CD14-positive monocyte (primary cell): ENCODE measurements at regions not wholly inside any gene's neighbourhood (a gene's known extent, or its start where the extent isn't known, plus 50 kb on each side); places are given as distances from the start of the nearest gene placed in this dataset.

Source experiments
- DNase-seq, 3 donors: peaks; one replicate each; pipeline ENCODE4 v3.0.0-alpha.2; 2011 to 2022
- H2AFZ ChIP-seq: 2 replicates; pipeline ENCODE4 v1.6.0; 2012; ENCODE audit warnings: mild to moderate bottlenecking, low read depth, low read length, inconsistent platforms; ENCODE audit not compliant: insufficient read depth, poor library complexity, severe bottlenecking
- H3K27ac ChIP-seq, 2 donors: 1 replicate in 1 of 2; 2 replicates in 1 of 2; pipeline ENCODE4 v1.5.1; 2012 to 2013; ENCODE audit warnings: low read length in 2 of 2, control low read depth in 1 of 2, inconsistent platforms in 1 of 2, low read depth in 1 of 2, mild to moderate bottlenecking in 1 of 2
- H3K27me3 ChIP-seq, 2 donors: one replicate each; pipeline versions ENCODE4 v1.6.0 to v1.6.1; 2011 to 2013; ENCODE audit warnings: low read length in 2 of 2; ENCODE audit not compliant: control insufficient read depth in 2 of 2, insufficient read depth in 2 of 2
- H3K36me3 ChIP-seq, 2 donors: replicated peaks in 1 of 2; 1 replicate in 1 of 2; 2 replicates in 1 of 2; pipeline versions ENCODE4 v1.5.1 to v1.6.1; 2012 to 2013; ENCODE audit warnings: low read length in 2 of 2, control low read depth in 1 of 2, inconsistent platforms in 1 of 2, mild to moderate bottlenecking in 1 of 2; ENCODE audit not compliant: insufficient read depth in 2 of 2, control insufficient read depth in 1 of 2
- H3K4me1 ChIP-seq, 2 donors: 1 replicate in 1 of 2; 2 replicates in 1 of 2; pipeline versions ENCODE4 v1.5.1 to v1.6.1; 2012 to 2013; ENCODE audit warnings: low read length in 2 of 2, control low read depth in 1 of 2, inconsistent platforms in 1 of 2, mild to moderate bottlenecking in 1 of 2, moderate library complexity in 1 of 2; ENCODE audit not compliant: insufficient read depth in 2 of 2, control insufficient read depth in 1 of 2
- H3K4me2 ChIP-seq: replicated peaks from 2 replicates; pipeline ENCODE3; 2012; ENCODE audit warnings: low read length, moderate library complexity, mild to moderate bottlenecking; ENCODE audit not compliant: poor library complexity, severe bottlenecking; ENCODE audit errors: extremely low read depth
- H3K4me3 ChIP-seq, 3 experiments: fragments of 200-600 bp in 1 of 3; sonication (generic) in 1 of 3; replicated peaks in 1 of 3; 1 replicate in 2 of 3; 2 replicates in 1 of 3; pipeline ENCODE4 v1.5.1; 2011 to 2013; ENCODE audit warnings: low read length in 3 of 3, mild to moderate bottlenecking in 3 of 3, control low read depth in 2 of 3, low read depth in 2 of 3, inconsistent platforms in 1 of 3, moderate library complexity in 1 of 3
- H3K79me2 ChIP-seq: 2 replicates; pipeline ENCODE4 v1.6.0; 2012; ENCODE audit warnings: mild to moderate bottlenecking, control low read depth, inconsistent platforms, low read length, moderate library complexity; ENCODE audit not compliant: insufficient read depth
- H3K9ac ChIP-seq: 2 replicates; pipeline ENCODE4 v1.6.0; 2017; ENCODE audit warnings: low read length, mild to moderate bottlenecking; ENCODE audit not compliant: insufficient read depth, poor library complexity, severe bottlenecking
- H3K9me3 ChIP-seq, 2 donors: replicated peaks in 1 of 2; 1 replicate in 1 of 2; 2 replicates in 1 of 2; pipeline versions ENCODE4 v1.5.1 to v1.6.1; 2012 to 2013; ENCODE audit warnings: low read length in 2 of 2, control low read depth in 1 of 2; ENCODE audit not compliant: control insufficient read depth in 1 of 2, insufficient read depth in 1 of 2
- H4K20me1 ChIP-seq: 2 replicates; pipeline ENCODE4 v1.6.0; 2012; ENCODE audit warnings: mild to moderate bottlenecking, low read length, control low read depth, moderate library complexity; ENCODE audit not compliant: insufficient read depth
- H3K27ac Mint-ChIP-seq, 7 donors: one replicate each; pipeline ENCODE4 v1.8.0; 2020; ENCODE audit warnings: mild to moderate bottlenecking in 7 of 7, mixed read lengths in 7 of 7, moderate library complexity in 6 of 7, inconsistent platforms in 2 of 7
- H3K27me3 Mint-ChIP-seq, 3 donors: one replicate each; pipeline ENCODE4 v1.8.0; 2021 to 2022; ENCODE audit warnings: low read depth in 3 of 3, mild to moderate bottlenecking in 3 of 3, mixed read lengths in 3 of 3, moderate library complexity in 3 of 3, inconsistent platforms in 1 of 3
- H3K36me3 Mint-ChIP-seq, 2 donors: one replicate each; pipeline ENCODE4 v1.8.0; 2020; ENCODE audit warnings: mixed read lengths in 2 of 2, inconsistent platforms in 1 of 2, mild to moderate bottlenecking in 1 of 2
- H3K4me1 Mint-ChIP-seq: one replicate; pipeline ENCODE4 v1.8.0; 2020; ENCODE audit warnings: mild to moderate bottlenecking, mixed read lengths
- H3K4me3 Mint-ChIP-seq, 2 donors: one replicate each; pipeline ENCODE4 v1.8.0; 2020; ENCODE audit warnings: mild to moderate bottlenecking in 2 of 2, mixed read lengths in 2 of 2, moderate library complexity in 1 of 2
- H3K9me3 Mint-ChIP-seq, 7 donors: one replicate each; pipeline ENCODE4 v1.8.0; 2020 to 2022; ENCODE audit warnings: mixed read lengths in 7 of 7, mild to moderate bottlenecking in 6 of 7, moderate library complexity in 6 of 7, inconsistent platforms in 2 of 7
- WGBS: methylation state at CpG from one replicate; pipeline ENCODE4 v1.1.5; 2013; ENCODE audit warnings: missing lambda C conversion rate; ENCODE audit not compliant: insufficient coverage; 5-methylcytosine and 5-hydroxymethylcytosine counted together
- intact Hi-C, 2 donors: fragments of 100-400 bp; cut with micrococcal nuclease; formaldehyde crosslinking; loops; one replicate each; pipeline versions ENCODE4 v1.15.0 to v1.15.1; 2023
- TF ChIP-seq, protein P1 (sequence below): fragments of 200-600 bp; IDR thresholded peaks from one replicate; pipeline ENCODE4 v1.8.0; 2022; ENCODE audit warnings: antibody characterized with exemption, mild to moderate bottlenecking

GRCh38 chr9:80197661-80198060, 625.9 kb downstream of the TLE4 start:
- no peaks in the 10 kb centered on the region for H3K79me2 ChIP-seq
- no peaks in the 10 kb centered on the region for H4K20me1 ChIP-seq
- no peak overlapping the region for H3K4me3 ChIP-seq
- H3K27ac Mint-ChIP-seq = no peak overlapping the region
- peaks cover 0 to 3% (median 0%) of the 10 kb centered on the region in 3 donors for H3K27me3 Mint-ChIP-seq
- H3K4me1 ChIP-seq = no peaks in the 10 kb centered on the region
- H3K36me3 ChIP-seq = no peaks in the 10 kb centered on the region
- H3K9ac ChIP-seq = no peak overlapping the region
- H3K9me3 Mint-ChIP-seq = peaks cover 0 to 6% (median 3%) of the 10 kb centered on the region in 7 donors
- intact Hi-C loops = no loop called here
- no CpG with 5 or more reads among the region's 1 CpG for WGBS
- no peaks in the 10 kb centered on the region for H3K36me3 Mint-ChIP-seq
- no peak overlapping the region for H3K4me2 ChIP-seq
- H3K9me3 ChIP-seq = peaks cover 4 to 8% of the 10 kb centered on the region in 2 donors
- no peak overlapping the region for H2AFZ ChIP-seq
- H3K4me3 Mint-ChIP-seq = no peak overlapping the region
- no peak for DNase-seq
- no peaks in the 10 kb centered on the region for H3K4me1 Mint-ChIP-seq
- TF ChIP-seq, protein P1, sequence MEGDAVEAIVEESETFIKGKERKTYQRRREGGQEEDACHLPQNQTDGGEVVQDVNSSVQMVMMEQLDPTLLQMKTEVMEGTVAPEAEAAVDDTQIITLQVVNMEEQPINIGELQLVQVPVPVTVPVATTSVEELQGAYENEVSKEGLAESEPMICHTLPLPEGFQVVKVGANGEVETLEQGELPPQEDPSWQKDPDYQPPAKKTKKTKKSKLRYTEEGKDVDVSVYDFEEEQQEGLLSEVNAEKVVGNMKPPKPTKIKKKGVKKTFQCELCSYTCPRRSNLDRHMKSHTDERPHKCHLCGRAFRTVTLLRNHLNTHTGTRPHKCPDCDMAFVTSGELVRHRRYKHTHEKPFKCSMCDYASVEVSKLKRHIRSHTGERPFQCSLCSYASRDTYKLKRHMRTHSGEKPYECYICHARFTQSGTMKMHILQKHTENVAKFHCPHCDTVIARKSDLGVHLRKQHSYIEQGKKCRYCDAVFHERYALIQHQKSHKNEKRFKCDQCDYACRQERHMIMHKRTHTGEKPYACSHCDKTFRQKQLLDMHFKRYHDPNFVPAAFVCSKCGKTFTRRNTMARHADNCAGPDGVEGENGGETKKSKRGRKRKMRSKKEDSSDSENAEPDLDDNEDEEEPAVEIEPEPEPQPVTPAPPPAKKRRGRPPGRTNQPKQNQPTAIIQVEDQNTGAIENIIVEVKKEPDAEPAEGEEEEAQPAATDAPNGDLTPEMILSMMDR = no peak
- H3K27me3 ChIP-seq = no peaks in the 10 kb centered on the region
- no peak overlapping the region for H3K27ac ChIP-seq

- no peaks in the 10 kb centered on the region for H3K27me3 ChIP-seq
- no peak overlapping the region for H3K9ac ChIP-seq
- no peak overlapping the region for H3K4me3 Mint-ChIP-seq
- H3K27ac ChIP-seq = no peak overlapping the region
- TF ChIP-seq, protein P1 = no peak
- no peak overlapping the region for H3K4me2 ChIP-seq
- H3K4me1 Mint-ChIP-seq = no peaks in the 10 kb centered on the region
- H3K36me3 Mint-ChIP-seq = no peaks in the 10 kb centered on the region
- H2AFZ ChIP-seq = no peak overlapping the region
- no peaks in the 10 kb centered on the region for H3K27me3 Mint-ChIP-seq
- H3K4me1 ChIP-seq = no peaks in the 10 kb centered on the region
- intact Hi-C loops = no loop called here
- H3K27ac Mint-ChIP-seq = no peak overlapping the region
- H3K79me2 ChIP-seq = no peaks in the 10 kb centered on the region
- no peak for DNase-seq
- no peaks in the 10 kb centered on the region for H3K36me3 ChIP-seq
- H3K9me3 ChIP-seq = no peaks in the 10 kb centered on the region
- no peak overlapping the region for H3K4me3 ChIP-seq
- H4K20me1 ChIP-seq = no peaks in the 10 kb centered on the region
- peaks cover 0 to 4% (median 2%) of the 10 kb centered on the region in 7 donors for H3K9me3 Mint-ChIP-seq
Observed at GRCh38 chr9:80191108-80191507, 619.3 kb downstream of the TLE4 start.
